ENCODE measurements at regions not wholly inside any gene's neighbourhood (a gene's known extent, or its start where the extent isn't known, plus 50 kb on each side); places are given as distances from the start of the nearest gene placed in this dataset.
A peak's percentile ranks its signal among the peaks of the same experiment; 100 is the strongest.
"Not testable (repeated sequence)": the region's sequence is repeated elsewhere in the genome, so short reads cannot be mapped to it uniquely, and the experiment has no call there.

- no peak for DNase-seq (ENCODE audit: low spot score)
Measured at GRCh38 chr5:96201503-96201902, 231.5 kb downstream of the PCSK1 start.

GRCh38 chr5:96200641-96201040, 232.4 kb downstream of the PCSK1 start:
- DNase-seq (ENCODE audit: low spot score) = no peak

GRCh38 chr5:96199713-96200183, 233.3 kb downstream of the PCSK1 start:
- DNase-seq (ENCODE audit: low spot score) = no peak

GRCh38 chr5:96198356-96199058, 234.5 kb downstream of the PCSK1 start:
- DNase-seq (ENCODE audit: low spot score) = no peak

GRCh38 chr5:96197767-96198166, 235.3 kb downstream of the PCSK1 start:
- not testable (repeated sequence) for DNase-seq (ENCODE audit: low spot score)

GRCh38 chr5:96197347-96197746, 235.7 kb upstream of the ELL2 start:
- DNase-seq (ENCODE audit: low spot score) = no peak

GRCh38 chr5:96196890-96197289, 235.2 kb upstream of the ELL2 start:
- no peak for DNase-seq (ENCODE audit: low spot score)

GRCh38 chr5:96196407-96196806, 234.8 kb upstream of the ELL2 start:
- no peak for DNase-seq (ENCODE audit: low spot score)

- no peak for DNase-seq (ENCODE audit: low spot score)
Measured at GRCh38 chr5:96195123-96195522, 233.5 kb upstream of the ELL2 start.

GRCh38 chr5:96194593-96194992, 232.9 kb upstream of the ELL2 start:
- no peak for DNase-seq (ENCODE audit: low spot score)

GRCh38 chr5:96193946-96194345, 232.3 kb upstream of the ELL2 start:
- no peak for DNase-seq (ENCODE audit: low spot score)

- DNase-seq (ENCODE audit: low spot score) = no peak
Measured at GRCh38 chr5:96189987-96190386, 228.3 kb upstream of the ELL2 start.

GRCh38 chr5:96189028-96189826, 227.6 kb upstream of the ELL2 start:
- DNase-seq (ENCODE audit: low spot score) = no peak

GRCh38 chr5:96187309-96188027, 225.8 kb upstream of the ELL2 start:
- DNase-seq (ENCODE audit: low spot score) = no peak

GRCh38 chr5:96184510-96184909, 222.9 kb upstream of the ELL2 start:
- not testable (repeated sequence) for DNase-seq (ENCODE audit: low spot score)

GRCh38 chr5:96180684-96181435, 219.2 kb upstream of the ELL2 start:
- DNase-seq (ENCODE audit: low spot score) = no peak

GRCh38 chr5:96177303-96177869, 215.7 kb upstream of the ELL2 start:
- DNase-seq (ENCODE audit: low spot score) = no peak

GRCh38 chr5:96176022-96176421, 214.4 kb upstream of the ELL2 start:
- DNase-seq (ENCODE audit: low spot score) = no peak

- DNase-seq (ENCODE audit: low spot score) = peak; percentile 16
Measured at GRCh38 chr5:96175090-96175489, 213.4 kb upstream of the ELL2 start.

GRCh38 chr5:96173366-96173765, 211.7 kb upstream of the ELL2 start:
- DNase-seq (ENCODE audit: low spot score) = no peak

- DNase-seq (ENCODE audit: low spot score) = no peak
Measured at GRCh38 chr5:96172436-96172835, 210.8 kb upstream of the ELL2 start.

- not testable (repeated sequence) for DNase-seq (ENCODE audit: low spot score)
Measured at GRCh38 chr5:96171973-96172372, 210.3 kb upstream of the ELL2 start.
